Bronchial epithelial cell (primary cell): ENCODE measurements at regions not wholly inside any gene's neighbourhood (a gene's known extent, or its start where the extent isn't known, plus 50 kb on each side); places are given as distances from the start of the nearest gene placed in this dataset.
"Not testable (repeated sequence)": the region's sequence is repeated elsewhere in the genome, so short reads cannot be mapped to it uniquely, and the experiment has no call there.

Experiments used
- DNase-seq: peaks from one replicate; pipeline ENCODE4 v3.0.0-alpha.2; 2010; ENCODE audit warnings: low read depth
- FAIRE-seq: peaks from 2 replicates; lab custom pipeline; 2011; peaks lifted over from hg19 to GRCh38; lab: Jason Lieb, UNC
- H3K27me3 ChIP-seq: 2 replicates; pipeline ENCODE4 v1.5.1; 2011; ENCODE audit warnings: low read length; ENCODE audit not compliant: control insufficient read depth, insufficient read depth
- H3K36me3 ChIP-seq: 2 replicates; pipeline ENCODE4 v1.5.1; 2011; ENCODE audit warnings: low read length; ENCODE audit not compliant: control insufficient read depth, insufficient read depth
- H3K4me3 ChIP-seq: 2 replicates; pipeline ENCODE4 v1.5.1; 2011; ENCODE audit warnings: mild to moderate bottlenecking, low read depth, low read length, control low read depth
- TF ChIP-seq, protein P1 (sequence below): IDR thresholded peaks from 2 replicates; pipeline ENCODE4 v1.5.1; 2011; ENCODE audit warnings: mild to moderate bottlenecking, moderate library complexity, low read length, control low read depth, inconsistent platforms; ENCODE audit not compliant: insufficient read depth, severe bottlenecking

DNA sequence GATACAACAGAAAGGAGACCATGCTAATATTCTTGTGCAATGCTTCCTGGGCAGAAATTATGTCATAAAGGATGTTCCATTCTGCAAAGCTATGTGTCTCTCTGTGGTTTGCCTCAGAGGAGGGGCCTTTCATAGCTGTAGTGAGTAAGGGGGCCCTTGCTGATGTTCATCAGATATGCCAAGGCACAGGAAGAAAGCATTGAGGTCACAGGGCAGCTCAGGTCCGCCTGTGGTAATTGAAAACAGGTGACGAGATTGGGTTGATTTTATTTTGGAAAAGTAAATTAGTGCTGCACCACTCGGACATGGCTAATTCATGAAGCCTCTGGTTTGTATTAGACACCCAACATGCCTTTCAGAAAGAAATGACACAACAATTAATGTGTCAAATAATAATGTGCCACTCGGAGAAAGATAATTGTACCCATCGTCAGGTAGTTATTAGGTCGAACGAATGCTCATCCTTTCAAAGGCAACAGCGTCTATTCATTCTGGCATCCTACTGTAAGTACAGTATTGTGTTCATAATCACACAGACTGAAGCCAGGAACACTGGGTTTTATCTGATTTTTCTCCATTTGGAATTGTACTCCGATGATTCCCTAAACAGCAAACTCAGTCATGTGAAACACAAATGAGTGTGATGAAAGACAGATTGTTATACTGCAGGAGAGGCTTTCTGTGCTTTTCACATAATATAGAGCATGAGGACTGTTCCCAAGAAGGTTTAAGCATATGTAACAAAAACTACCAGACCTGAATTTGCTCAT, 421.6 kb upstream of the KLF12 start:
- Histone ChIP-seq H3K27me3 (no peaks in the 10 kb centered on the region), H3K4me3 (no peak overlapping the region), H3K36me3 (no peaks in the 10 kb centered on the region)
- FAIRE-seq (no peak), DNase-seq (no peak)
- TF ChIP-seq, protein P1, sequence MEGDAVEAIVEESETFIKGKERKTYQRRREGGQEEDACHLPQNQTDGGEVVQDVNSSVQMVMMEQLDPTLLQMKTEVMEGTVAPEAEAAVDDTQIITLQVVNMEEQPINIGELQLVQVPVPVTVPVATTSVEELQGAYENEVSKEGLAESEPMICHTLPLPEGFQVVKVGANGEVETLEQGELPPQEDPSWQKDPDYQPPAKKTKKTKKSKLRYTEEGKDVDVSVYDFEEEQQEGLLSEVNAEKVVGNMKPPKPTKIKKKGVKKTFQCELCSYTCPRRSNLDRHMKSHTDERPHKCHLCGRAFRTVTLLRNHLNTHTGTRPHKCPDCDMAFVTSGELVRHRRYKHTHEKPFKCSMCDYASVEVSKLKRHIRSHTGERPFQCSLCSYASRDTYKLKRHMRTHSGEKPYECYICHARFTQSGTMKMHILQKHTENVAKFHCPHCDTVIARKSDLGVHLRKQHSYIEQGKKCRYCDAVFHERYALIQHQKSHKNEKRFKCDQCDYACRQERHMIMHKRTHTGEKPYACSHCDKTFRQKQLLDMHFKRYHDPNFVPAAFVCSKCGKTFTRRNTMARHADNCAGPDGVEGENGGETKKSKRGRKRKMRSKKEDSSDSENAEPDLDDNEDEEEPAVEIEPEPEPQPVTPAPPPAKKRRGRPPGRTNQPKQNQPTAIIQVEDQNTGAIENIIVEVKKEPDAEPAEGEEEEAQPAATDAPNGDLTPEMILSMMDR: no peak

DNA sequence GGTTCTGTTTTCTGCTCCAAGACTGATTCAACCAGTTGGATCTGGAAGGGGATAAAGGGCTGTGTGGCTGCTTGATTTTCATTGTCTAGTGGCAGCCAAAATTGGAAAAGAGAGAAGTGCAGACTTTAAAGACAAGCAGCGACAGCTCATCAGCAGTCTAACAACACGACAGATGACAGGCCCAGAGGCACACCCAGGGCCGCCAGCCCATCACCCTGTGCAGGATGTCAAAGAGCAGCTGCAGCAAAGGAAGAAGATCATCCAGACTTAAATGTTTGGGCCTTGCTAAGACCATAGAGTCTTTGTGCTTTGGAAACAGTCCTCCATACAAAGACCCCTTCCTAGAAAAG, 421.0 kb upstream of the KLF12 start:
- no peaks in the 10 kb centered on the region for H3K36me3 ChIP-seq
- no peak overlapping the region for H3K4me3 ChIP-seq
- TF ChIP-seq, protein P1: no peak
- no peaks in the 10 kb centered on the region for H3K27me3 ChIP-seq
- FAIRE-seq (no peak), DNase-seq (no peak)

DNA sequence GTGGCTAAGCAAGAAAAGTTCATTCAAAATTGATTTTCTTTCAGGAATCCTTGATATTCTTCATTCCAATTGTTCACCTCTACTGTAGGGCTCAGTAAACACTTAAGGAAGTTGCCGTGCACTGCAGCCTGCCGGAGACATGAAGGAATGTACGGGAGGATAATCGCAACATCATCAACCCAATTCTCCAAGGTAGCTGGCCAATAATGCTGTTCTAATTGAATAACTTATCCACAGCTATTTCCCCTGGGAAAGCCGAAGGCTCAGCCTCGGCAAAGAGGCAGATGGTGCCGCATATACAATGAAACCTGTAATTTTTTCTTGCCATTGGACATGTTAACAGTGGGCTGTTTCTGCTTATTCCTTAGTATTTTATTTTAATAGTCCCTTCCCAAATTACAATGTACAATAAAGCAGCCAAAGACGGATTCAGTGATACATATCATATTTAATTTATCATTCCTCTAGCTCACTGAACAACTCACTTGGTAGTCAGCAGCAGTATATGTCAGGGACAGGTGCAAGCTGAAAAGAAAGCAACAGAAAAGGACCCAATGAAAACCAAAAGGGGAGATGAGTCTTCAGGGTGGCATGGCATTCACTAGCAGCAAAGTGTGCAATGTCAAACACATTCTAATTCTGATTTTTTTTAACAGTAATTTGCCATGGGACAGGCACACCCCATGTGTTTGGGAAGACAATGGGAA, 420.5 kb upstream of the KLF12 start:
- Histone ChIP-seq H3K36me3 (no peaks in the 10 kb centered on the region), H3K4me3 (no peak overlapping the region), H3K27me3 (no peaks in the 10 kb centered on the region)
- FAIRE-seq: no peak
- no peak for DNase-seq
- TF ChIP-seq, protein P1: no peak

DNA sequence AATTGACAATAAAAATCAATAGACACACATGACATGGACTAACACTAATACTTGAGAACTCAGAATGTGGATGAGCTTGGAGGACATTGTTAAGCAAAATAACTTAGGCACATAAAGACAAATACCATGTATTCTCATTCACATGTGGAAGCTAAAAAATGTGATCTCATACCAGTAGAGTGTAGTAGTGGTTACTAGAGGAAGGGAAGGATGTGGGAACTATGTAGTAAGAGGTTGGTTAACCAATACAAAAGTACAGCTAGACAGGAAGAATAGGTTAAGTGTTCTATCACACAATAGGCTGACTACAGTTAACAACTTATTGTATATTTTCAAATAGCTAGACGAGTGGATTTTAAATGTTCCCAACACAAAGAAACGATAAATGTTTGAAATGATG, 415.8 kb upstream of the KLF12 start:
- DNase-seq (peak; percentile 13), FAIRE-seq (no peak)
- Histone ChIP-seq H3K4me3 (no peak overlapping the region), H3K36me3 (no peaks in the 10 kb centered on the region), H3K27me3 (no peaks in the 10 kb centered on the region)
- TF ChIP-seq, protein P1: no peak

DNA sequence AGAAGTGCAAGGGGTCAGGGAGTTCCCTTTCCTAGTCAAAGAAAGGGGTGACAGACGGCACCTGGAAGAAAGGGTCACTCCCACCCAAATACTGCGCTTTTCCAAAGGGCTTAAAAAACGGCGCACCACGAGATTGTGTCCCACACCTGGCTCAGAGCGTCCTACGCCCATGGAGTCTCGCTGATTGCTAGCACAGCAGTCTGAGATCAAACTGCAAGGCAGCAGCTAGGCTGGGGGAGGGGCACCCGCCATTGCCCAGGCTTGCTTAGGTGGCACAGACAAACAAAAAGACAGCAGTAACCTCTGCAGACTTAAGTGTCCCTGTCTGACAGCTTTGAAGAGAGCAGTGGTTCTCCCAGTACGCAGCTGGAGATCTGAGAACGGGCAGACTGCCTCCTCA, 402.4 kb upstream of the KLF12 start:
- not testable (repeated sequence) for H3K36me3 ChIP-seq, DNase-seq, H3K27me3 ChIP-seq, FAIRE-seq, H3K4me3 ChIP-seq

DNA sequence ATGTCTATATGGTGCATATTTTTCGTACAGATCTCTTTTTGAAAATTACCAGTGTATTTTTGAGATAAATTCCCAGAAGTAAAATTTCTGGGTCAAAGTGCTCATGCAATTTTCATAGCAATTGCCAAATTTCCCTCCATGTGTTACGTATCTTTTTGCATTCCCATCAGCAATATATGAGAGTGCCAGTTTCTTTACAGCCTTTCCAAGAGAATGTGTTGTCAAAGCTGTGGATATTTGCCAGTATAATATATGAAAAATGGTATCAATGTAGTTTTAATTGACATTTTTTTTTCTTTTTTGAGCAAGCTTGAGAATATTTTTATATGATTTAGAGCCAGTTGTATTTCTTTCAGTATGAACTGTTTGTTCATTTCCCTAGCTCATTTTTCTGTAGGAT, 399.0 kb upstream of the KLF12 start:
- no peak for DNase-seq
- H3K4me3 ChIP-seq: no peak overlapping the region
- FAIRE-seq: no peak
- no peaks in the 10 kb centered on the region for H3K36me3 ChIP-seq
- H3K27me3 ChIP-seq: no peaks in the 10 kb centered on the region
- TF ChIP-seq, protein P1: no peak
